GM12878 (cell line): ENCODE measurements at regions not wholly inside any gene's neighbourhood (a gene's known extent, or its start where the extent isn't known, plus 50 kb on each side); places are given as distances from the start of the nearest gene placed in this dataset.

Source experiments
- ATAC-seq: fragments of 200-7000 bp; cut with Tn5 transposase; 3 replicates; pipeline ENCODE4 v1.9.1; 2020; ENCODE audit warnings: mild to moderate bottlenecking, moderate library complexity
- BruUV-seq: library from RNA; stranded (reverse); fragments of 400-500 nt; replicated peaks from 2 replicates; lab custom pipeline; 2021; lab: Mats Ljungman, UMichigan
- CTCF ChIA-PET: fragments of 300-600 bp; sonication (Branson Sonifier 250); formaldehyde crosslinking; extraction: SDS; loops from one replicate; lab custom pipeline; 2021; ENCODE audit warnings: inconsistent platforms; lab: Yijun Ruan, JAX
- POLR2A ChIA-PET: fragments of 350-600 bp; formaldehyde crosslinking; extraction: SDS; loops from one replicate; lab custom pipeline; 2021; ENCODE audit warnings: inconsistent platforms; lab: Charles Lee
- RAD21 ChIA-PET: fragments of 300-600 bp; sonication (Branson Sonifier 250); formaldehyde crosslinking; loops from one replicate; lab custom pipeline; 2023; ENCODE audit warnings: antibody characterized with exemption; ENCODE audit not compliant: unreplicated experiment; lab: Charles Lee
- SMC1A ChIA-PET: fragments of 300-600 bp; sonication (Branson Sonifier 250); formaldehyde crosslinking; loops from one replicate; lab custom pipeline; 2023; ENCODE audit not compliant: unreplicated experiment, uncharacterized antibody; lab: Charles Lee
- DNase-seq: peaks from one replicate; pipeline ENCODE4 v3.0.0-alpha.2; 2011; ENCODE audit warnings: low read depth, low spot score
- FAIRE-seq: peaks from 3 replicates; lab custom pipeline; 2011; peaks lifted over from hg19 to GRCh38; lab: Jason Lieb, UNC
- H2AFZ ChIP-seq: 2 replicates; pipeline ENCODE4 v1.6.0; 2011; ENCODE audit warnings: low read depth, low read length, control low read depth; ENCODE audit not compliant: control insufficient read depth
- H3K27ac ChIP-seq: 2 replicates; pipeline ENCODE4 v1.5.1; 2011; ENCODE audit warnings: control low read depth; ENCODE audit not compliant: control insufficient read depth, insufficient read depth
- H3K27me3 ChIP-seq, 2 experiments: replicated peaks in 1 of 2; 2 replicates each; pipeline versions ENCODE4 v1.6.0 to v1.6.1; 2011; ENCODE audit warnings: low read length in 1 of 2; ENCODE audit not compliant: control insufficient read depth in 2 of 2, insufficient read depth in 2 of 2
- H3K36me3 ChIP-seq, 2 experiments: 2 replicates each; pipeline ENCODE4 v1.5.1; 2011; ENCODE audit warnings: low read length in 1 of 2; ENCODE audit not compliant: control insufficient read depth in 2 of 2, insufficient read depth in 2 of 2
- H3K4me1 ChIP-seq: 2 replicates; pipeline ENCODE4 v1.6.1; 2011; ENCODE audit warnings: mild to moderate bottlenecking, low read length, moderate library complexity, mixed read lengths; ENCODE audit not compliant: control insufficient read depth, insufficient read depth
- H3K4me2 ChIP-seq: 2 replicates; pipeline ENCODE4 v1.6.0; 2011; ENCODE audit warnings: control low read depth; ENCODE audit not compliant: control insufficient read depth, insufficient read depth
- H3K4me3 ChIP-seq: fragments of 200-600 bp; sonication (generic); 2 replicates; pipeline ENCODE4 v1.5.1; 2016
- H3K79me2 ChIP-seq: 2 replicates; pipeline ENCODE4 v1.6.0; 2011; ENCODE audit warnings: low read length; ENCODE audit not compliant: control insufficient read depth, insufficient read depth
- H3K9ac ChIP-seq: 2 replicates; pipeline ENCODE4 v1.8.0; 2011; ENCODE audit warnings: low read length, control low read depth, mixed read lengths; ENCODE audit not compliant: control insufficient read depth, insufficient read depth
- H3K9me3 ChIP-seq: replicated peaks from 3 replicates; pipeline ENCODE4 v1.5.1; 2011; ENCODE audit warnings: mild to moderate bottlenecking, low read length; ENCODE audit not compliant: control insufficient read depth, insufficient read depth
- H4K20me1 ChIP-seq: 2 replicates; pipeline ENCODE4 v1.6.0; 2011; ENCODE audit not compliant: control insufficient read depth, insufficient read depth
- BACH1 ChIP-seq: fragments of 450-650 bp; IDR thresholded peaks from 2 replicates; pipeline ENCODE4 v1.6.1; 2017; ENCODE audit warnings: mild to moderate bottlenecking, borderline replicate concordance
- CBX5 ChIP-seq: sonication (generic); IDR thresholded peaks from 2 replicates; pipeline ENCODE4 v1.6.1; 2016; ENCODE audit warnings: low read depth, moderate library complexity, mild to moderate bottlenecking, inconsistent platforms
- CREB1 ChIP-seq: IDR thresholded peaks from 2 replicates; pipeline ENCODE4 v1.6.1; 2012; ENCODE audit warnings: low read depth, mild to moderate bottlenecking, inconsistent platforms
- E2F4 ChIP-seq: IDR thresholded peaks from 2 replicates; pipeline ENCODE4 v1.6.1; 2012; ENCODE audit warnings: low read depth, low read length, improper control_type of control experiment
- EP300 ChIP-seq, 2 experiments: fragments of 150-350 bp in 1 of 2; IDR thresholded peaks; 2 replicates each; pipeline ENCODE4 v1.6.1; 2011 to 2012; ENCODE audit warnings: low read depth in 2 of 2, low read length in 2 of 2, borderline replicate concordance in 1 of 2, improper control_type of control experiment in 1 of 2, inconsistent platforms in 1 of 2; ENCODE audit not compliant: control insufficient read depth in 1 of 2
- FOS ChIP-seq: IDR thresholded peaks from 3 replicates; pipeline ENCODE4 v1.6.1; 2011; ENCODE audit warnings: borderline replicate concordance; ENCODE audit not compliant: insufficient read length; ENCODE audit errors: extremely low read depth
- HDAC2 ChIP-seq: fragments of 200-600 bp; sonication (generic); IDR thresholded peaks from 2 replicates; pipeline ENCODE4 v1.6.1; 2017
- MTA3 ChIP-seq: IDR thresholded peaks from 2 replicates; pipeline ENCODE4 v1.6.1; 2012; ENCODE audit warnings: low read length, inconsistent platforms, borderline replicate concordance
- MYC ChIP-seq: IDR thresholded peaks from 2 replicates; pipeline ENCODE4 v1.6.1; 2011; ENCODE audit warnings: mild to moderate bottlenecking, low read length, moderate library complexity, inconsistent platforms; ENCODE audit not compliant: insufficient read depth, insufficient replicate concordance, insufficient read length, severe bottlenecking
- PAX5 ChIP-seq: IDR thresholded peaks from 2 replicates; pipeline ENCODE4 v1.6.1; 2011; ENCODE audit warnings: low read depth, low read length, borderline replicate concordance
- PAX8 ChIP-seq: fragments of 450-650 bp; IDR thresholded peaks from 2 replicates; pipeline ENCODE4 v1.6.1; 2017; ENCODE audit warnings: mild to moderate bottlenecking, moderate library complexity
- SREBF1 ChIP-seq: IDR thresholded peaks from 2 replicates; pipeline ENCODE4 v1.6.1; 2012; ENCODE audit warnings: mild to moderate bottlenecking, low read length
- TCF12 ChIP-seq: IDR thresholded peaks from 2 replicates; pipeline ENCODE4 v1.6.1; 2011; ENCODE audit warnings: low read depth, mild to moderate bottlenecking, low read length
- USF1 ChIP-seq: IDR thresholded peaks from 2 replicates; pipeline ENCODE4 v1.6.1; 2011; ENCODE audit warnings: borderline replicate concordance, low read depth, mild to moderate bottlenecking, moderate library complexity, mixed read lengths, low read length; ENCODE audit not compliant: insufficient read depth; ENCODE audit errors: extremely low read length
- ZBTB4 ChIP-seq: fragments of 450-650 bp; formaldehyde crosslinking; IDR thresholded peaks from 2 replicates; pipeline ENCODE4 v1.4.0; 2022; ENCODE audit warnings: mild to moderate bottlenecking, moderate library complexity
- ZNF592 ChIP-seq: fragments of 450-650 bp; IDR thresholded peaks from 2 replicates; pipeline ENCODE4 v1.6.1; 2017; ENCODE audit warnings: mild to moderate bottlenecking, moderate library complexity
- in situ Hi-C: fragments of 300-500 bp; cut with MboI; formaldehyde crosslinking; loops from 9 replicates; pipeline ENCODE4 v1.14.3; 2018; ENCODE audit warnings: mixed read lengths
- intact Hi-C: fragments of 100-400 bp; cut with micrococcal nuclease; formaldehyde crosslinking; loops from one replicate; pipeline ENCODE4 v1.14.2; 2022; ENCODE audit not compliant: unreplicated experiment

- no peaks in the 10 kb centered on the region for H3K36me3 ChIP-seq
- H4K20me1 ChIP-seq: no peaks in the 10 kb centered on the region
- BruUV-seq: no TSS peak
- no peak overlapping the region for H3K27ac ChIP-seq
- H3K9ac ChIP-seq: no peak overlapping the region
- no peaks in the 10 kb centered on the region for H3K27me3 ChIP-seq
- H3K9me3 ChIP-seq: no peaks in the 10 kb centered on the region
- SMC1A ChIA-PET: no interaction called here
- H2AFZ ChIP-seq: no peak overlapping the region
- CTCF ChIA-PET: interaction anchor here (0.9 to 1.3 kb wide), 3 partner anchors 9 to 394 kb away, joined by 3 read pairs; no protein-coding TSS in a partner anchor
- intact Hi-C loops (no loop called here), in situ Hi-C loops (no loop called here)
- no peaks in the 10 kb centered on the region for H3K4me1 ChIP-seq
- POLR2A ChIA-PET: no interaction called here
- no peak for FAIRE-seq
- RAD21 ChIA-PET: interaction anchor here (1.2 to 1.3 kb wide), 2 partner anchors 8 to 10 kb away, joined by 3 to 4 read pairs; no protein-coding TSS in a partner anchor
- no peaks in the 10 kb centered on the region for H3K79me2 ChIP-seq
- no peak for ATAC-seq
- H3K4me2 ChIP-seq: no peak overlapping the region
- DNase-seq: no peak
- no peak overlapping the region for H3K4me3 ChIP-seq
- TF ChIP-seq PAX8 (no peak), USF1 (no peak), TCF12 (no peak), EP300 (IDR thresholded peaks at IDR 0.05; ENCODE audit: borderline replicate concordance in 1 of 2, control insufficient read depth in 1 of 2, low read depth in 2 of 2, low read length in 2 of 2) (no peak), HDAC2 (no peak), ZBTB4 (CRISPR knock-in tag) (no peak), ZNF592 (no peak), MTA3 (no peak), CREB1 (no peak), MYC (no peak), FOS (no peak), PAX5 (no peak), SREBF1 (no peak), E2F4 (no peak), CBX5 (no peak), BACH1 (no peak)
These were observed 367.8 kb upstream of the ZP4 start for GRCh38 chr1:238258510-238258909.
